ENCODE measurements at regions not wholly inside any gene's neighbourhood (a gene's known extent, or its start where the extent isn't known, plus 50 kb on each side); places are given as distances from the start of the nearest gene placed in this dataset.

DNA sequence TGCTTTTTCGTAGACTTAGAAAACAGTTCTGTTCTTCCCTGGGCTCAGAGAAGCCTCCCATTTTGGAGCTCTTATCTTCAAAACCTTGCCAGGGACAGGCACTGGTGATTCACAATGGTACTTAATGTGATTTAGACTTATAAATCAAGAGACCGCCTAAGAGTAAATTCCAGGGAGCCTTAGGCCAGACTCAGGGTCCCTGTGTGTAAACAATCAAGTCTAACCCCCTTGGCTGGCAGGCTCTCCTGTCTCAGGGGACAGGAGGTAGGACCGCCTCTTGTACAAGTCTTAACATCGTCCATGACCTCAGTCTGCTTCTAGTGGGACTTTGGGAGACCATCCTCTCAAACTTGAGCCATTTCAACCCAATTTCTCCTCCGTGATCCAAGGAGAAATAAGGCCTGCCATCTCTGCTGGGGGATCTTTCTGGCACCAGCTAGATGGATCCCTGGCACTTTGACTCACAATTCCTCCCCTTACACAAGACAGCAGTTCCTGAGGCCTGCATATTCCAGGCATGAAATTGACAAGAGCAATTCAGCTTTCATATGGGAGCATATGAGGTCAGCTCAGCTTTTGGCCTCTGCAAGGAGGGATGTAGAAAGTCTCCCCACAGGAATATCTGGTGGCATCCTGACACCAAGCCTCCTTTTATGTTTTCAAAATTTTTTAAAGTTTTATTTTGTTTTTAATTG is 487.0 kb downstream of the TNS1 start:
- intact Hi-C loops (cut with micrococcal nuclease), result no loop called here
- H3K4me1 Mint-ChIP-seq, result no peaks in the 10 kb centered on the region
- H3K9me3 ChIP-seq (ENCODE audit: control extremely low read depth in 1 of 3, control insufficient read depth in 2 of 3, insufficient read depth in 1 of 3, low read length in 2 of 3), result no peaks in the 10 kb centered on the region
- ChIA-PET CTCF (no interaction called here), POLR2A (no interaction called here)
- no peak for ATAC-seq (ENCODE audit: low read depth)
- H3K4me1 ChIP-seq (ENCODE audit: control insufficient read depth in 2 of 2, insufficient read depth in 2 of 2, low read length in 2 of 2), result no peaks in the 10 kb centered on the region
- peaks cover 15% of the 10 kb centered on the region for H3K27me3 Mint-ChIP-seq
- H3K9ac ChIP-seq (ENCODE audit: low read length), result no peak overlapping the region
- no peak overlapping the region for H3K4me3 Mint-ChIP-seq
- H3K27ac Mint-ChIP-seq, result no peak overlapping the region
- no peaks in the 10 kb centered on the region for H3K79me2 ChIP-seq (ENCODE audit: control insufficient read depth, insufficient read depth, low read length)
- H3K27me3 ChIP-seq (replicated peaks in 1 of 4; ENCODE audit: control extremely low read depth in 1 of 4, control insufficient read depth in 3 of 4, insufficient read depth in 4 of 4, low read length in 3 of 4), result peaks cover 0 to 3% (median 1%) of the 10 kb centered on the region in 4 experiments
- TF ChIP-seq, protein P1, sequence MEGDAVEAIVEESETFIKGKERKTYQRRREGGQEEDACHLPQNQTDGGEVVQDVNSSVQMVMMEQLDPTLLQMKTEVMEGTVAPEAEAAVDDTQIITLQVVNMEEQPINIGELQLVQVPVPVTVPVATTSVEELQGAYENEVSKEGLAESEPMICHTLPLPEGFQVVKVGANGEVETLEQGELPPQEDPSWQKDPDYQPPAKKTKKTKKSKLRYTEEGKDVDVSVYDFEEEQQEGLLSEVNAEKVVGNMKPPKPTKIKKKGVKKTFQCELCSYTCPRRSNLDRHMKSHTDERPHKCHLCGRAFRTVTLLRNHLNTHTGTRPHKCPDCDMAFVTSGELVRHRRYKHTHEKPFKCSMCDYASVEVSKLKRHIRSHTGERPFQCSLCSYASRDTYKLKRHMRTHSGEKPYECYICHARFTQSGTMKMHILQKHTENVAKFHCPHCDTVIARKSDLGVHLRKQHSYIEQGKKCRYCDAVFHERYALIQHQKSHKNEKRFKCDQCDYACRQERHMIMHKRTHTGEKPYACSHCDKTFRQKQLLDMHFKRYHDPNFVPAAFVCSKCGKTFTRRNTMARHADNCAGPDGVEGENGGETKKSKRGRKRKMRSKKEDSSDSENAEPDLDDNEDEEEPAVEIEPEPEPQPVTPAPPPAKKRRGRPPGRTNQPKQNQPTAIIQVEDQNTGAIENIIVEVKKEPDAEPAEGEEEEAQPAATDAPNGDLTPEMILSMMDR (IDR thresholded peaks at IDR 0.05), result no peak
- no peak for TF ChIP-seq EZH2 (IDR thresholded peaks at IDR 0.05; ENCODE audit: borderline replicate concordance, insufficient read depth, low read depth, low read length, poor library complexity, severe bottlenecking)
- DNase-seq, result no peak
- no peak overlapping the region for H3K4me2 ChIP-seq (replicated peaks; ENCODE audit: low read depth, low read length, poor library complexity, severe bottlenecking)
- H3K9me3 Mint-ChIP-seq (ENCODE audit: insufficient read depth), result no peaks in the 10 kb centered on the region
- 85% methylated on average over 4 of the region's 5 CpGs for WGBS (ENCODE audit: insufficient coverage)
- no peak overlapping the region for H3K27ac ChIP-seq (ENCODE audit: low read length in 2 of 2)
- no peak overlapping the region for H2AFZ ChIP-seq (ENCODE audit: insufficient read depth, low read depth, low read length, poor library complexity, severe bottlenecking)
- no peaks in the 10 kb centered on the region for H4K20me1 ChIP-seq (ENCODE audit: control insufficient read depth, insufficient read depth, low read length, poor library complexity, severe bottlenecking)
- no peak overlapping the region for H3K4me3 ChIP-seq (ENCODE audit: control extremely low read depth in 1 of 5, extremely low read depth in 1 of 5, insufficient read depth in 1 of 5, low read depth in 2 of 5, low read length in 4 of 5)
- no peaks in the 10 kb centered on the region for H3K36me3 ChIP-seq (replicated peaks in 1 of 2; ENCODE audit: control extremely low read depth in 1 of 2, control insufficient read depth in 1 of 2, extremely low read depth in 1 of 2, insufficient read depth in 2 of 2, low read length in 1 of 2)

DNA sequence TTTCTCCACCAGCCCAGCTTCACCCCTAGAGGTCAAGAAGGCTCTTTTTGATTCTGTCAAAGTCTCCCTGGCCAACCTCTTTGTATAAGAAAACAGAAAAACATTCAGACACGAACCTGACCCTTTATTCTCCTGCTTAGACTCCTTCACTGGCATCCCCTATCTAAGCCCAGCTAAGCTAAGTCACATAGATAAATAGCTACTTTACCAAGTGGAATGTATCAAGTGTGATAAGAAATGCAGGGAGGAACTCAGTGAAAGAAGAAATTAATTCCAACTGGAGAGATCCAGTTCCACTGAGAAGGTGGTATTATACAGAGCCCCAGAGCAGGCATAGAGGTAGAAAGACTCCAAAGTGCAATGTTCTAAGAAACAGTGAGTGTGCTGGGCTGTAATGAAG is 489.5 kb downstream of the TNS1 start:
- WGBS (ENCODE audit: insufficient coverage), result no CpG with 5 or more reads among the region's 1 CpG
- intact Hi-C loops (cut with micrococcal nuclease), result loop anchor here (5.0 kb wide), 1 partner anchor 996 kb away; no protein-coding TSS in a partner anchor
- no peak overlapping the region for H3K27ac ChIP-seq (ENCODE audit: low read length in 2 of 2)
- H3K9me3 ChIP-seq (ENCODE audit: control extremely low read depth in 1 of 3, control insufficient read depth in 2 of 3, insufficient read depth in 1 of 3, low read length in 2 of 3), result no peaks in the 10 kb centered on the region
- no peaks in the 10 kb centered on the region for H3K36me3 ChIP-seq (replicated peaks in 1 of 2; ENCODE audit: control extremely low read depth in 1 of 2, control insufficient read depth in 1 of 2, extremely low read depth in 1 of 2, insufficient read depth in 2 of 2, low read length in 1 of 2)
- no peak overlapping the region for H3K4me3 ChIP-seq (ENCODE audit: control extremely low read depth in 1 of 5, extremely low read depth in 1 of 5, insufficient read depth in 1 of 5, low read depth in 2 of 5, low read length in 4 of 5)
- no peaks in the 10 kb centered on the region for H4K20me1 ChIP-seq (ENCODE audit: control insufficient read depth, insufficient read depth, low read length, poor library complexity, severe bottlenecking)
- H3K4me1 ChIP-seq (ENCODE audit: control insufficient read depth in 2 of 2, insufficient read depth in 2 of 2, low read length in 2 of 2), result no peaks in the 10 kb centered on the region
- TF ChIP-seq EZH2 (IDR thresholded peaks at IDR 0.05; ENCODE audit: borderline replicate concordance, insufficient read depth, low read depth, low read length, poor library complexity, severe bottlenecking), result no peak
- TF ChIP-seq, protein P1 (IDR thresholded peaks at IDR 0.05), result no peak
- no peak for ATAC-seq (ENCODE audit: low read depth)
- H3K4me1 Mint-ChIP-seq, result no peaks in the 10 kb centered on the region
- H3K4me3 Mint-ChIP-seq, result no peak overlapping the region
- H3K27me3 Mint-ChIP-seq, result peaks cover 20% of the 10 kb centered on the region
- H3K27ac Mint-ChIP-seq, result no peak overlapping the region
- H3K9ac ChIP-seq (ENCODE audit: low read length), result no peak overlapping the region
- POLR2A ChIA-PET, result no interaction called here
- peaks cover 0 to 5% (median 3%) of the 10 kb centered on the region in 4 experiments for H3K27me3 ChIP-seq (replicated peaks in 1 of 4; ENCODE audit: control extremely low read depth in 1 of 4, control insufficient read depth in 3 of 4, insufficient read depth in 4 of 4, low read length in 3 of 4)
- no peaks in the 10 kb centered on the region for H3K79me2 ChIP-seq (ENCODE audit: control insufficient read depth, insufficient read depth, low read length)
- H3K9me3 Mint-ChIP-seq (ENCODE audit: insufficient read depth), result no peaks in the 10 kb centered on the region
- no peak overlapping the region for H2AFZ ChIP-seq (ENCODE audit: insufficient read depth, low read depth, low read length, poor library complexity, severe bottlenecking)
- no peak overlapping the region for H3K4me2 ChIP-seq (replicated peaks; ENCODE audit: low read depth, low read length, poor library complexity, severe bottlenecking)
- no peak for DNase-seq
- CTCF ChIA-PET, result interaction anchor here (0.6 kb wide), 1 partner anchor 820 kb away, joined by 3 read pairs; no protein-coding TSS in a partner anchor
